ENCODE measurements at regions not wholly inside any gene's neighbourhood (a gene's known extent, or its start where the extent isn't known, plus 50 kb on each side); places are given as distances from the start of the nearest gene placed in this dataset.
"Not testable (repeated sequence)": the region's sequence is repeated elsewhere in the genome, so short reads cannot be mapped to it uniquely, and the experiment has no call there.

- Histone ChIP-seq H3K79me1 (ENCODE audit: low read depth in 1 of 2, low read length in 2 of 2) (no peaks in the 10 kb centered on the region), H3K9me3 (ENCODE audit: control insufficient read depth, insufficient read depth, low read length) (peaks cover 2% of the 10 kb centered on the region; the same call in 1 of the 2 replicates), H3K36me3 (ENCODE audit: control insufficient read depth, insufficient read depth, low read length) (no peaks in the 10 kb centered on the region), H2BK5ac (ENCODE audit: low read depth, low read length, poor library complexity, severe bottlenecking) (no peak overlapping the region), H2AFZ (replicated peaks; ENCODE audit: low read length, poor library complexity) (no peak overlapping the region), H3K56ac (ENCODE audit: extremely low read depth, insufficient read depth, low read length) (no peak overlapping the region), H2BK120ac (ENCODE audit: low read depth, low read length) (no peak overlapping the region), H2BK15ac (ENCODE audit: low read depth, low read length) (no peak overlapping the region), H2BK20ac (ENCODE audit: low read depth, low read length) (no peak overlapping the region), H3K4me1 (ENCODE audit: control insufficient read depth, insufficient read depth, low read length) (no peaks in the 10 kb centered on the region), H3K18ac (ENCODE audit: low read depth, low read length) (no peak overlapping the region), H3K4ac (ENCODE audit: low read depth, low read length) (no peak overlapping the region), H3K14ac (replicated peaks; ENCODE audit: low read depth, low read length) (no peak overlapping the region), H3K9me1 (ENCODE audit: insufficient read depth, low read length) (no peaks in the 10 kb centered on the region), H2AK9ac (replicated peaks; ENCODE audit: low read depth, low read length, poor library complexity) (no peak overlapping the region), H3K27me3 (ENCODE audit: control insufficient read depth, insufficient read depth, low read length) (no peaks in the 10 kb centered on the region), H3K27ac (ENCODE audit: insufficient read depth, low read length) (no peak overlapping the region), H4K8ac (ENCODE audit: low read depth in 2 of 2, low read length in 2 of 2) (no peak overlapping the region), H3K23ac (ENCODE audit: low read depth, low read length) (no peak overlapping the region), H4K5ac (ENCODE audit: low read depth, low read length) (no peak overlapping the region), H2AK5ac (ENCODE audit: low read depth, low read length) (no peak overlapping the region), H3K4me2 (ENCODE audit: low read depth, low read length) (no peak overlapping the region), H4K91ac (ENCODE audit: insufficient read depth, low read depth, low read length) (no peak overlapping the region), H4K20me1 (ENCODE audit: insufficient read depth, low read length) (no peaks in the 10 kb centered on the region), H3K4me3 (ENCODE audit: insufficient read depth, low read depth, low read length) (no peak overlapping the region), H3K9ac (ENCODE audit: low read depth, low read length) (no peak overlapping the region)
- dilution Hi-C loops (cut with HindIII; ENCODE audit: low sequenced_read_pairs, unreplicated experiment) (no loop called here), intact Hi-C loops (cut with micrococcal nuclease) (no loop called here), in situ Hi-C loops (cut with MboI; ENCODE audit: low sequenced_read_pairs) (no loop called here)
- ChIA-PET POLR2A (ENCODE audit: unreplicated experiment) (no interaction called here), CTCF (no interaction called here)
- no TSS peak for BruUV-seq (replicated peaks)
- ATAC-seq (ENCODE audit: low read depth) (no peak), DNase-seq (no peak)
- WGBS, 2 experiments (ENCODE audit: extremely low coverage in 2 of 2, insufficient read length in 1 of 2) = no CpG with 5 or more reads among the region's 1 CpG
- TF ChIP-seq CHD1 (IDR thresholded peaks at IDR 0.05; ENCODE audit: low read depth, low read length) = no peak
- no peak for TF ChIP-seq RAD21 (IDR thresholded peaks at IDR 0.05; ENCODE audit: low read length)
- TF ChIP-seq BHLHE40 (IDR thresholded peaks at IDR 0.05; ENCODE audit: low read depth, low read length) = no peak
- TF ChIP-seq CTCF (conservative IDR thresholded peaks at IDR 0.05; ENCODE audit: low read depth, low read length) = no peak
- no peak for TF ChIP-seq POLR2A (IDR thresholded peaks at IDR 0.05; ENCODE audit: low read depth, low read length)
- no peak for TF ChIP-seq RCOR1 (IDR thresholded peaks at IDR 0.05; ENCODE audit: insufficient replicate concordance, low read length)
- TF ChIP-seq MAFK (IDR thresholded peaks at IDR 0.05; ENCODE audit: low read depth, low read length) = no peak
- TF ChIP-seq MAZ (IDR thresholded peaks at IDR 0.05; ENCODE audit: borderline replicate concordance, low read depth, low read length) = no peak
These were observed 581.4 kb upstream of the PTPRD start for GRCh38 chr9:11194246-11194645.

- H2AK5ac ChIP-seq (ENCODE audit: low read depth, low read length); H3K9ac ChIP-seq (ENCODE audit: low read depth, low read length); H3K4me3 ChIP-seq (ENCODE audit: insufficient read depth, low read depth, low read length); in situ Hi-C loops (cut with MboI; ENCODE audit: low sequenced_read_pairs); H4K20me1 ChIP-seq (ENCODE audit: insufficient read depth, low read length); CTCF ChIA-PET; H4K8ac ChIP-seq (ENCODE audit: low read depth in 2 of 2, low read length in 2 of 2); H2BK120ac ChIP-seq (ENCODE audit: low read depth, low read length); H3K9me1 ChIP-seq (ENCODE audit: insufficient read depth, low read length); H4K5ac ChIP-seq (ENCODE audit: low read depth, low read length); H3K18ac ChIP-seq (ENCODE audit: low read depth, low read length); H3K27me3 ChIP-seq (ENCODE audit: control insufficient read depth, insufficient read depth, low read length); intact Hi-C loops (cut with micrococcal nuclease); H3K79me1 ChIP-seq (ENCODE audit: low read depth in 1 of 2, low read length in 2 of 2); H2AFZ ChIP-seq (replicated peaks; ENCODE audit: low read length, poor library complexity); BruUV-seq (replicated peaks); H3K4me1 ChIP-seq (ENCODE audit: control insufficient read depth, insufficient read depth, low read length); H3K14ac ChIP-seq (replicated peaks; ENCODE audit: low read depth, low read length); ATAC-seq (ENCODE audit: low read depth); POLR2A ChIA-PET (ENCODE audit: unreplicated experiment); dilution Hi-C loops (cut with HindIII; ENCODE audit: low sequenced_read_pairs, unreplicated experiment); H3K56ac ChIP-seq (ENCODE audit: extremely low read depth, insufficient read depth, low read length); H2BK15ac ChIP-seq (ENCODE audit: low read depth, low read length); H4K91ac ChIP-seq (ENCODE audit: insufficient read depth, low read depth, low read length); H2AK9ac ChIP-seq (replicated peaks; ENCODE audit: low read depth, low read length, poor library complexity); H3K4me2 ChIP-seq (ENCODE audit: low read depth, low read length); H2BK5ac ChIP-seq (ENCODE audit: low read depth, low read length, poor library complexity, severe bottlenecking); H3K9me3 ChIP-seq (ENCODE audit: control insufficient read depth, insufficient read depth, low read length); H3K23ac ChIP-seq (ENCODE audit: low read depth, low read length); H2BK20ac ChIP-seq (ENCODE audit: low read depth, low read length); H3K4ac ChIP-seq (ENCODE audit: low read depth, low read length); H3K27ac ChIP-seq (ENCODE audit: insufficient read depth, low read length); DNase-seq; H3K36me3 ChIP-seq (ENCODE audit: control insufficient read depth, insufficient read depth, low read length): not testable (repeated sequence)
- WGBS, 2 experiments (ENCODE audit: extremely low coverage in 2 of 2, insufficient read length in 1 of 2) = 80% methylated on average over 5 of the region's 22 CpGs; no CpG with 5 or more reads in 1 of the 2 experiments
These were observed 584.1 kb upstream of the PTPRD start for GRCh38 chr9:11196840-11197365.

Measured in IMR-90 (cell line).